MM.1S (cell line): ENCODE measurements at regions not wholly inside any gene's neighbourhood (a gene's known extent, or its start where the extent isn't known, plus 50 kb on each side); places are given as distances from the start of the nearest gene placed in this dataset.

Source experiments
- DNase-seq: peaks from one replicate; pipeline ENCODE4 v3.0.0-alpha.2; 2015
- H2AFZ ChIP-seq: fragments of 300-600 bp; sonication (generic); 2 replicates; pipeline ENCODE4 v1.6.0; 2016; ENCODE audit warnings: antibody characterized with exemption, low read length
- H3F3A ChIP-seq: fragments of 300-600 bp; sonication (generic); 2 replicates; pipeline ENCODE4 v1.6.1; 2016; ENCODE audit warnings: mild to moderate bottlenecking, antibody characterized with exemption, low read length, moderate library complexity, mixed read lengths; ENCODE audit not compliant: insufficient read depth
- H3K27ac ChIP-seq: fragments of 300-600 bp; sonication (generic); 2 replicates; pipeline ENCODE4 v1.5.1; 2016; ENCODE audit warnings: mild to moderate bottlenecking, low read length
- H3K27me3 ChIP-seq: fragments of 300-600 bp; sonication (generic); replicated peaks from 2 replicates; pipeline ENCODE4 v1.6.0; 2016; ENCODE audit warnings: low read length; ENCODE audit not compliant: insufficient read depth
- H3K36me3 ChIP-seq: fragments of 300-600 bp; sonication (generic); replicated peaks from 2 replicates; pipeline ENCODE4 v1.6.1; 2016; ENCODE audit warnings: mild to moderate bottlenecking, low read length, mixed read lengths; ENCODE audit not compliant: insufficient read depth
- H3K4me1 ChIP-seq: fragments of 300-600 bp; sonication (generic); 2 replicates; pipeline ENCODE4 v1.6.1; 2016; ENCODE audit warnings: low read length, mixed read lengths
- H3K4me2 ChIP-seq: fragments of 300-600 bp; sonication (generic); 2 replicates; pipeline ENCODE4 v1.6.0; 2016; ENCODE audit warnings: low read depth, low read length
- H3K4me3 ChIP-seq: fragments of 300-600 bp; sonication (generic); 2 replicates; pipeline ENCODE4 v1.5.1; 2016; ENCODE audit warnings: low read length, mixed read lengths
- H3K79me2 ChIP-seq: fragments of 300-600 bp; sonication (generic); 2 replicates; pipeline ENCODE4 v1.6.1; 2016; ENCODE audit warnings: mixed run types, low read length, mixed read lengths
- H3K9ac ChIP-seq: fragments of 300-600 bp; sonication (generic); 2 replicates; pipeline ENCODE4 v1.6.1; 2016; ENCODE audit warnings: low read length, mixed read lengths
- H3K9me2 ChIP-seq: fragments of 300-600 bp; sonication (generic); replicated peaks from 2 replicates; pipeline ENCODE4 v1.6.1; 2016; ENCODE audit warnings: mild to moderate bottlenecking, low read length, mixed read lengths; ENCODE audit not compliant: insufficient read depth
- H3K9me3 ChIP-seq: fragments of 300-600 bp; sonication (generic); replicated peaks from 2 replicates; pipeline ENCODE4 v1.6.1; 2016; ENCODE audit warnings: mild to moderate bottlenecking, low read length, mixed read lengths; ENCODE audit not compliant: insufficient read depth
- H4K20me1 ChIP-seq: fragments of 300-600 bp; sonication (generic); 2 replicates; pipeline ENCODE4 v1.6.1; 2016; ENCODE audit warnings: mild to moderate bottlenecking, low read length, moderate library complexity, mixed read lengths; ENCODE audit not compliant: insufficient read depth
- EZH2 ChIP-seq: fragments of 300-600 bp; sonication (generic); optimal IDR thresholded peaks from 2 replicates; pipeline ENCODE3; 2017; ENCODE audit warnings: low read depth, mild to moderate bottlenecking, antibody characterized with exemption, low read length, mixed read lengths
- EZH2phosphoT487 ChIP-seq: fragments of 300-600 bp; sonication (generic); IDR thresholded peaks from 2 replicates; pipeline ENCODE4 v1.6.1; 2018; ENCODE audit warnings: antibody characterized with exemption, low read length
- TF ChIP-seq, protein P1 (sequence below): fragments of 300-600 bp; sonication (generic); IDR thresholded peaks from 2 replicates; pipeline ENCODE4 v1.5.1; 2016; ENCODE audit warnings: antibody characterized with exemption, low read length, mixed read lengths

DNA sequence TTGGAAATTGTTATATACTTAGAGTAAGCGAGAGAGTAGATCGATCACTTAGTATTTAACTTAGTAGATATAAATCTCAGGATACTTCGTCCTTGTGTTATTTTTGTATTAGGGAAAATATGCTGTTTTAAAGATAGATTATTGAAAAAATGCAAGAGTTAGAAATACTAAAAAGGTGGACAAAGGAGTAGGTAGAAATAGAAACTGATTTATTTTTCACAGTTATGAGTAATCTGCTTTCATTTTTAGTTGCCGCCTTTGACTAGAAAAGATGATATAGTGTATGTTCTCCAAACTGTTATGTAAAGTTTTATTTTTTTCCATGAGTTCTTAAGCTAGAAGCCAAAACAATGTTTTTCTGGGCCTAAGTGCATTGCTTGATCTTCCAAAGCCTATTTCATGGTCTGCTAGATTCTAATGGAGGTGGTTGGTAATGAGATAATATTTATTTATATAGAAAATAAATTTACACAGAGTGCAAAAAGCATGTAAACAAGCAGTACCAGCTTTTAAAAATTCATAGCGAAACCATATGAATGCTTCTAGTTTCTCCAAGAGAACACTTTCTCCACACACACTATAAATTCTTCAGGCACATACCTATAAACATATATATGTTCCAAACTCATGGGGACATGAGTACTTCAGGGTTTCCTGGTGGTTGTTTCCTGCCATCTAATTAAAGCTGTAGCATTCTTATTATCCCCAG lies 61.1 kb downstream of the DIPK2A start:
- no peaks in the 10 kb centered on the region for H4K20me1 ChIP-seq
- no peak overlapping the region for H3K9ac ChIP-seq
- no peaks in the 10 kb centered on the region for H3K79me2 ChIP-seq
- no peak overlapping the region for H3K4me3 ChIP-seq
- TF ChIP-seq, protein P1, sequence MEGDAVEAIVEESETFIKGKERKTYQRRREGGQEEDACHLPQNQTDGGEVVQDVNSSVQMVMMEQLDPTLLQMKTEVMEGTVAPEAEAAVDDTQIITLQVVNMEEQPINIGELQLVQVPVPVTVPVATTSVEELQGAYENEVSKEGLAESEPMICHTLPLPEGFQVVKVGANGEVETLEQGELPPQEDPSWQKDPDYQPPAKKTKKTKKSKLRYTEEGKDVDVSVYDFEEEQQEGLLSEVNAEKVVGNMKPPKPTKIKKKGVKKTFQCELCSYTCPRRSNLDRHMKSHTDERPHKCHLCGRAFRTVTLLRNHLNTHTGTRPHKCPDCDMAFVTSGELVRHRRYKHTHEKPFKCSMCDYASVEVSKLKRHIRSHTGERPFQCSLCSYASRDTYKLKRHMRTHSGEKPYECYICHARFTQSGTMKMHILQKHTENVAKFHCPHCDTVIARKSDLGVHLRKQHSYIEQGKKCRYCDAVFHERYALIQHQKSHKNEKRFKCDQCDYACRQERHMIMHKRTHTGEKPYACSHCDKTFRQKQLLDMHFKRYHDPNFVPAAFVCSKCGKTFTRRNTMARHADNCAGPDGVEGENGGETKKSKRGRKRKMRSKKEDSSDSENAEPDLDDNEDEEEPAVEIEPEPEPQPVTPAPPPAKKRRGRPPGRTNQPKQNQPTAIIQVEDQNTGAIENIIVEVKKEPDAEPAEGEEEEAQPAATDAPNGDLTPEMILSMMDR = no peak
- no peaks in the 10 kb centered on the region for H3K27me3 ChIP-seq
- no peaks in the 10 kb centered on the region for H3K36me3 ChIP-seq
- H3K27ac ChIP-seq = no peak overlapping the region
- DNase-seq = no peak
- no peak overlapping the region for H3K4me2 ChIP-seq
- H3K4me1 ChIP-seq = no peaks in the 10 kb centered on the region
- no peaks in the 10 kb centered on the region for H3F3A ChIP-seq
- H2AFZ ChIP-seq = no peak overlapping the region
- H3K9me3 ChIP-seq = no peaks in the 10 kb centered on the region
- H3K9me2 ChIP-seq = no peaks in the 10 kb centered on the region

DNA sequence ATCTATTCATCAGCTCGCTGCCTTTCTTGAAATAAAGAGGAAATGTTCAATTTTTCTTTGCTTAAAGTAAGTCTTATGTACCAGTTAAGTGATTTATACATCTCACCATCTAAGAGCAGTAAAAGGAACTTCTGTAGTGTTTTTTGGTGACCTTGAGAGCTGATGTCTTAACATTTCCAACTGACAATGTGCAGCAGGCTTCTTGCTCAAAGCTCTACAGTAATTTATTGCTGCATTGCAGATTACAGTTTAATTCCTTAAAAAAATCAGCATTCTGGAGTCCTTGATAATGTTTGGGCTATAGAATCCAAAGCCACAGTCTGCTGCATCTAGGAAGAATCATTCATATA lies 61.6 kb downstream of the DIPK2A start:
- Histone ChIP-seq H3K4me2 (no peak overlapping the region), H3K4me3 (no peak overlapping the region)
- TF ChIP-seq, protein P1 = no peak
- TF ChIP-seq EZH2phosphoT487 = no peak

GRCh38 chr3:144033863-144034262 lies 62.2 kb downstream of the DIPK2A start:
- no peak for TF ChIP-seq EZH2
- H3K79me2 ChIP-seq = no peaks in the 10 kb centered on the region
- no peak overlapping the region for H3K27ac ChIP-seq
- H2AFZ ChIP-seq = no peak overlapping the region
- no peak overlapping the region for H3K4me2 ChIP-seq
- no peaks in the 10 kb centered on the region for H4K20me1 ChIP-seq
- no peaks in the 10 kb centered on the region for H3K9me2 ChIP-seq
- H3K4me1 ChIP-seq = no peaks in the 10 kb centered on the region
- H3K4me3 ChIP-seq = no peak overlapping the region
- H3K9ac ChIP-seq = no peak overlapping the region
- no peak for DNase-seq
- H3K27me3 ChIP-seq = no peaks in the 10 kb centered on the region
- no peaks in the 10 kb centered on the region for H3F3A ChIP-seq
- H3K9me3 ChIP-seq = no peaks in the 10 kb centered on the region
- no peaks in the 10 kb centered on the region for H3K36me3 ChIP-seq

More for the DNA sequence above, 61.6 kb downstream of the DIPK2A start:
- no peaks in the 10 kb centered on the region for H4K20me1 ChIP-seq
- no peak overlapping the region for H3K27ac ChIP-seq
- H3K27me3 ChIP-seq = no peaks in the 10 kb centered on the region
- H3K4me1 ChIP-seq = no peaks in the 10 kb centered on the region
- H2AFZ ChIP-seq = no peak overlapping the region
- no peaks in the 10 kb centered on the region for H3K9me2 ChIP-seq
- no peaks in the 10 kb centered on the region for H3K36me3 ChIP-seq
- DNase-seq = no peak
- no peaks in the 10 kb centered on the region for H3F3A ChIP-seq
- H3K9ac ChIP-seq = no peak overlapping the region
- no peaks in the 10 kb centered on the region for H3K9me3 ChIP-seq
- no peaks in the 10 kb centered on the region for H3K79me2 ChIP-seq

GRCh38 chr3:144034715-144035290 lies 63.2 kb downstream of the DIPK2A start:
- no peaks in the 10 kb centered on the region for H3K4me1 ChIP-seq
- H3K27ac ChIP-seq = no peak overlapping the region
- no peak for DNase-seq
- no peak overlapping the region for H3K9ac ChIP-seq
- TF ChIP-seq, protein P1 = no peak
- TF ChIP-seq EZH2 (no peak), EZH2phosphoT487 (no peak)
- no peak overlapping the region for H2AFZ ChIP-seq
- no peaks in the 10 kb centered on the region for H3K9me3 ChIP-seq
- no peaks in the 10 kb centered on the region for H3K9me2 ChIP-seq
- H3K4me3 ChIP-seq = no peak overlapping the region
- H3F3A ChIP-seq = no peaks in the 10 kb centered on the region
- H3K36me3 ChIP-seq = no peaks in the 10 kb centered on the region
- no peaks in the 10 kb centered on the region for H3K27me3 ChIP-seq
- no peaks in the 10 kb centered on the region for H4K20me1 ChIP-seq
- no peak overlapping the region for H3K4me2 ChIP-seq
- H3K79me2 ChIP-seq = no peaks in the 10 kb centered on the region
